ENCODE measurements at regions not wholly inside any gene's neighbourhood (a gene's known extent, or its start where the extent isn't known, plus 50 kb on each side); places are given as distances from the start of the nearest gene placed in this dataset.
A peak's percentile ranks its signal among the peaks of the same experiment; 100 is the strongest.

GRCh38 chr5:125536095-125536494 lies 789.7 kb upstream of the ZNF608 start:
- Histone ChIP-seq H3K9me3 (ENCODE audit: control insufficient read depth, low read length) (peaks cover 25% of the 10 kb centered on the region), H3K27ac (ENCODE audit: low read depth, low read length, severe bottlenecking) (no peak overlapping the region)

GRCh38 chr5:125536582-125536981 lies 790.1 kb upstream of the ZNF608 start:
- no peak overlapping the region for H3K27ac ChIP-seq (ENCODE audit: low read depth, low read length, severe bottlenecking)
- peaks cover 25% of the 10 kb centered on the region for H3K9me3 ChIP-seq (ENCODE audit: control insufficient read depth, low read length)
- H3K36me3 ChIP-seq (ENCODE audit: control insufficient read depth, insufficient read depth, low read length): no peaks in the 10 kb centered on the region
- WGBS, 2 experiments (ENCODE audit: insufficient coverage in 2 of 2): no CpG with 5 or more reads among the region's 1 CpG
- no peaks in the 10 kb centered on the region for H3K4me1 ChIP-seq (ENCODE audit: control insufficient read depth, insufficient read depth, low read length, poor library complexity, severe bottlenecking)
- no peak overlapping the region for H3K4me3 ChIP-seq (ENCODE audit: extremely low read depth, insufficient read depth, low read length, poor library complexity, severe bottlenecking)

More at GRCh38 chr5:125536095-125536494, 789.7 kb upstream of the ZNF608 start:
- Histone ChIP-seq H3K4me1 (ENCODE audit: control insufficient read depth, insufficient read depth, low read length, poor library complexity, severe bottlenecking) (no peaks in the 10 kb centered on the region), H3K36me3 (ENCODE audit: control insufficient read depth, insufficient read depth, low read length) (no peaks in the 10 kb centered on the region), H3K4me3 (ENCODE audit: extremely low read depth, insufficient read depth, low read length, poor library complexity, severe bottlenecking) (no peak overlapping the region)

GRCh38 chr5:125537661-125538060 lies 791.2 kb upstream of the ZNF608 start:
- WGBS, 2 experiments (ENCODE audit: insufficient coverage in 2 of 2): no CpG with 5 or more reads among the region's 2 CpGs
- H3K9me3 ChIP-seq (ENCODE audit: control insufficient read depth, low read length): peaks cover 24% of the 10 kb centered on the region
- H3K4me3 ChIP-seq (ENCODE audit: extremely low read depth, insufficient read depth, low read length, poor library complexity, severe bottlenecking): no peak overlapping the region
- no peak overlapping the region for H3K27ac ChIP-seq (ENCODE audit: low read depth, low read length, severe bottlenecking)
- no peaks in the 10 kb centered on the region for H3K4me1 ChIP-seq (ENCODE audit: control insufficient read depth, insufficient read depth, low read length, poor library complexity, severe bottlenecking)
- no peaks in the 10 kb centered on the region for H3K36me3 ChIP-seq (ENCODE audit: control insufficient read depth, insufficient read depth, low read length)

GRCh38 chr5:125538469-125538868 lies 792.0 kb upstream of the ZNF608 start:
- Histone ChIP-seq H3K4me1 (ENCODE audit: control insufficient read depth, insufficient read depth, low read length, poor library complexity, severe bottlenecking) (no peaks in the 10 kb centered on the region), H3K4me3 (ENCODE audit: extremely low read depth, insufficient read depth, low read length, poor library complexity, severe bottlenecking) (no peak overlapping the region), H3K36me3 (ENCODE audit: control insufficient read depth, insufficient read depth, low read length) (no peaks in the 10 kb centered on the region), H3K9me3 (ENCODE audit: control insufficient read depth, low read length) (peaks cover 16% of the 10 kb centered on the region), H3K27ac (ENCODE audit: low read depth, low read length, severe bottlenecking) (no peak overlapping the region)
- no CpG with 5 or more reads among the region's 2 CpGs for WGBS, 2 experiments (ENCODE audit: insufficient coverage in 2 of 2)

GRCh38 chr5:125541085-125541484 lies 794.6 kb upstream of the ZNF608 start:
- no peaks in the 10 kb centered on the region for H3K4me1 ChIP-seq (ENCODE audit: control insufficient read depth, insufficient read depth, low read length, poor library complexity, severe bottlenecking)
- no peak overlapping the region for H3K27ac ChIP-seq (ENCODE audit: low read depth, low read length, severe bottlenecking)
- WGBS, 2 experiments (ENCODE audit: insufficient coverage in 2 of 2): 92 to 100% methylated on average over 1 to 2 of the region's 2 CpGs
- H3K9me3 ChIP-seq (ENCODE audit: control insufficient read depth, low read length): peaks cover 10% of the 10 kb centered on the region
- H3K36me3 ChIP-seq (ENCODE audit: control insufficient read depth, insufficient read depth, low read length): no peaks in the 10 kb centered on the region
- H3K4me3 ChIP-seq (ENCODE audit: extremely low read depth, insufficient read depth, low read length, poor library complexity, severe bottlenecking): no peak overlapping the region

- Histone ChIP-seq H3K9me3 (ENCODE audit: control insufficient read depth, low read length) (no peaks in the 10 kb centered on the region), H3K4me3 (ENCODE audit: extremely low read depth, insufficient read depth, low read length, poor library complexity, severe bottlenecking) (no peak overlapping the region), H3K4me1 (ENCODE audit: control insufficient read depth, insufficient read depth, low read length, poor library complexity, severe bottlenecking) (peaks cover 5% of the 10 kb centered on the region), H3K36me3 (ENCODE audit: control insufficient read depth, insufficient read depth, low read length) (no peaks in the 10 kb centered on the region), H3K27ac (ENCODE audit: low read depth, low read length, severe bottlenecking) (peak overlapping the region; percentile 66)
- 10 to 33% methylated on average over 1 of the region's 2 CpGs for WGBS, 2 experiments (ENCODE audit: insufficient coverage in 2 of 2)
Observed at GRCh38 chr5:125549322-125549911, 803.0 kb upstream of the ZNF608 start.

- 0% methylated on average over 1 of the region's 2 CpGs; no CpG with 5 or more reads in 1 of the 2 experiments for WGBS, 2 experiments (ENCODE audit: insufficient coverage in 2 of 2)
- H3K27ac ChIP-seq (ENCODE audit: low read depth, low read length, severe bottlenecking): no peak overlapping the region
Observed at GRCh38 chr5:125550274-125550673, 803.8 kb upstream of the ZNF608 start.

GRCh38 chr5:125551246-125551645 lies 804.8 kb upstream of the ZNF608 start:
- Histone ChIP-seq H3K36me3 (ENCODE audit: control insufficient read depth, insufficient read depth, low read length) (no peaks in the 10 kb centered on the region), H3K9me3 (ENCODE audit: control insufficient read depth, low read length) (no peaks in the 10 kb centered on the region), H3K4me1 (ENCODE audit: control insufficient read depth, insufficient read depth, low read length, poor library complexity, severe bottlenecking) (peaks cover 5% of the 10 kb centered on the region), H3K4me3 (ENCODE audit: extremely low read depth, insufficient read depth, low read length, poor library complexity, severe bottlenecking) (no peak overlapping the region), H3K27ac (ENCODE audit: low read depth, low read length, severe bottlenecking) (no peak overlapping the region)

More at GRCh38 chr5:125550274-125550673, 803.8 kb upstream of the ZNF608 start:
- H3K36me3 ChIP-seq (ENCODE audit: control insufficient read depth, insufficient read depth, low read length): no peaks in the 10 kb centered on the region
- peaks cover 5% of the 10 kb centered on the region for H3K4me1 ChIP-seq (ENCODE audit: control insufficient read depth, insufficient read depth, low read length, poor library complexity, severe bottlenecking)
- no peaks in the 10 kb centered on the region for H3K9me3 ChIP-seq (ENCODE audit: control insufficient read depth, low read length)
- H3K4me3 ChIP-seq (ENCODE audit: extremely low read depth, insufficient read depth, low read length, poor library complexity, severe bottlenecking): no peak overlapping the region

- H3K4me3 ChIP-seq (ENCODE audit: extremely low read depth, insufficient read depth, low read length, poor library complexity, severe bottlenecking): no peak overlapping the region
- 100% methylated on average over 2 of the region's 4 CpGs for WGBS, 2 experiments (ENCODE audit: insufficient coverage in 2 of 2)
- no peaks in the 10 kb centered on the region for H3K36me3 ChIP-seq (ENCODE audit: control insufficient read depth, insufficient read depth, low read length)
- H3K9me3 ChIP-seq (ENCODE audit: control insufficient read depth, low read length): no peaks in the 10 kb centered on the region
- peaks cover 5% of the 10 kb centered on the region for H3K4me1 ChIP-seq (ENCODE audit: control insufficient read depth, insufficient read depth, low read length, poor library complexity, severe bottlenecking)
- no peak overlapping the region for H3K27ac ChIP-seq (ENCODE audit: low read depth, low read length, severe bottlenecking)
Observed at GRCh38 chr5:125551797-125552196, 805.4 kb upstream of the ZNF608 start.

GRCh38 chr5:125552486-125552885 lies 806.0 kb upstream of the ZNF608 start:
- 80 to 100% methylated on average over 1 of the region's 1 CpG for WGBS, 2 experiments (ENCODE audit: insufficient coverage in 2 of 2)

GRCh38 chr5:125554355-125554754 lies 807.9 kb upstream of the ZNF608 start:
- 89% methylated on average over 1 of the region's 2 CpGs; no CpG with 5 or more reads in 1 of the 2 experiments for WGBS, 2 experiments (ENCODE audit: insufficient coverage in 2 of 2)
- H3K36me3 ChIP-seq (ENCODE audit: control insufficient read depth, insufficient read depth, low read length): no peaks in the 10 kb centered on the region
- H3K9me3 ChIP-seq (ENCODE audit: control insufficient read depth, low read length): no peaks in the 10 kb centered on the region
- H3K4me3 ChIP-seq (ENCODE audit: extremely low read depth, insufficient read depth, low read length, poor library complexity, severe bottlenecking): no peak overlapping the region
- H3K27ac ChIP-seq (ENCODE audit: low read depth, low read length, severe bottlenecking): no peak overlapping the region
- H3K4me1 ChIP-seq (ENCODE audit: control insufficient read depth, insufficient read depth, low read length, poor library complexity, severe bottlenecking): peaks cover 16% of the 10 kb centered on the region

More at GRCh38 chr5:125552486-125552885, 806.0 kb upstream of the ZNF608 start:
- Histone ChIP-seq H3K36me3 (ENCODE audit: control insufficient read depth, insufficient read depth, low read length) (no peaks in the 10 kb centered on the region), H3K27ac (ENCODE audit: low read depth, low read length, severe bottlenecking) (no peak overlapping the region), H3K4me1 (ENCODE audit: control insufficient read depth, insufficient read depth, low read length, poor library complexity, severe bottlenecking) (peaks cover 5% of the 10 kb centered on the region), H3K9me3 (ENCODE audit: control insufficient read depth, low read length) (no peaks in the 10 kb centered on the region), H3K4me3 (ENCODE audit: extremely low read depth, insufficient read depth, low read length, poor library complexity, severe bottlenecking) (no peak overlapping the region)

Data from mesodermal cell (in vitro differentiated cells).